PFSK-1 (cell line): ENCODE measurements at regions not wholly inside any gene's neighbourhood (a gene's known extent, or its start where the extent isn't known, plus 50 kb on each side); places are given as distances from the start of the nearest gene placed in this dataset.

Source experiments
- FOXP2 ChIP-seq: optimal IDR thresholded peaks from 2 replicates; pipeline ENCODE3; 2011; ENCODE audit warnings: borderline replicate concordance, control low read depth, inconsistent platforms; ENCODE audit not compliant: insufficient read depth; ENCODE audit errors: extremely low read length, extremely low read depth
- POLR2AphosphoS5 ChIP-seq: IDR thresholded peaks from 2 replicates; pipeline ENCODE4 v1.6.1; 2012; ENCODE audit warnings: low read depth, mild to moderate bottlenecking, control low read depth, low read length, moderate library complexity
- REST ChIP-seq, 2 experiments: IDR thresholded peaks; 2 replicates each; pipeline versions ENCODE4 v1.6.1 to v1.8.0; 2011 to 2012; ENCODE audit warnings: low read depth in 2 of 2, low read length in 2 of 2, control low read depth in 1 of 2, inconsistent platforms in 1 of 2, mild to moderate bottlenecking in 1 of 2, moderate library complexity in 1 of 2; ENCODE audit not compliant: insufficient read depth in 1 of 2
- SIN3A ChIP-seq: IDR thresholded peaks from 2 replicates; pipeline ENCODE4 v1.6.1; 2012; ENCODE audit warnings: mild to moderate bottlenecking, low read length, moderate library complexity, borderline replicate concordance; ENCODE audit not compliant: insufficient read depth
- TAF1 ChIP-seq: IDR thresholded peaks from 2 replicates; pipeline ENCODE4 v1.6.1; 2012; ENCODE audit warnings: low read length, control low read depth, borderline replicate concordance; ENCODE audit not compliant: insufficient read depth

- TF ChIP-seq TAF1 (no peak), SIN3A (no peak), POLR2AphosphoS5 (no peak), FOXP2 (no peak), REST (IDR thresholded peaks at IDR 0.05; ENCODE audit: insufficient read depth in 1 of 2, low read depth in 2 of 2, low read length in 2 of 2) (no peak)
Observed at GRCh38 chr11:86186386-86186785, 58.2 kb upstream of the EED start.

- TF ChIP-seq REST (IDR thresholded peaks at IDR 0.05; ENCODE audit: insufficient read depth in 1 of 2, low read depth in 2 of 2, low read length in 2 of 2) (no peak), SIN3A (no peak), TAF1 (no peak), POLR2AphosphoS5 (no peak), FOXP2 (no peak)
Observed at GRCh38 chr11:86185381-86185750, 59.2 kb upstream of the EED start.

GRCh38 chr11:86184728-86185380 is 59.7 kb upstream of the EED start:
- TF ChIP-seq SIN3A (no peak), TAF1 (no peak), FOXP2 (no peak), REST (IDR thresholded peaks at IDR 0.05; ENCODE audit: insufficient read depth in 1 of 2, low read depth in 2 of 2, low read length in 2 of 2) (no peak), POLR2AphosphoS5 (no peak)

DNA sequence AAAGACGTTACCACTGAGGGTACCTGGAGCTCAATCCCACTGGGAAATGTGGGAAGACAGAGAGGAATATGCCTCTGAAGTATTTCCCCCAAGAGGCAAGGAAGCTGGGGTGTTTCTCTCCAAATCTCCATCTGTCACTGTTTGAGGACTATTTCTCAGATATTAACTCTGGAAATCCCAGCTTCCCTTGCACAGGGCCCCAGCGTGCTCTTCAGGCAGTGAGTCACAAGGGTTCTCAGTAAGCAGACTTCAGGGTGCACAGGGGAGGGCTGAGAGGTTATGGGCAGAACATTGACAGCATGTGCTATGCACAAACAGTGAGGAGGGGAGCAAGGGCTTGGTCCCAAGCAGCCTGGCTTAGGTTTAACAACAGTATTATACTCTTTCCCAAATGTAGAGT is 60.9 kb upstream of the EED start:
- TF ChIP-seq SIN3A (no peak), POLR2AphosphoS5 (no peak), TAF1 (no peak), REST (IDR thresholded peaks at IDR 0.05; ENCODE audit: insufficient read depth in 1 of 2, low read depth in 2 of 2, low read length in 2 of 2) (no peak), FOXP2 (no peak)
